SW 1271 (cell line): ENCODE measurements at regions not wholly inside any gene's neighbourhood (a gene's known extent, or its start where the extent isn't known, plus 50 kb on each side); places are given as distances from the start of the nearest gene placed in this dataset.
"Not testable (repeated sequence)": the region's sequence is repeated elsewhere in the genome, so short reads cannot be mapped to it uniquely, and the experiment has no call there.

Source experiments
- DNase-seq, 2 experiments: peaks; one replicate each; lab custom pipeline; 2025; lab: John Stamatoyannopoulos, UW

DNA sequence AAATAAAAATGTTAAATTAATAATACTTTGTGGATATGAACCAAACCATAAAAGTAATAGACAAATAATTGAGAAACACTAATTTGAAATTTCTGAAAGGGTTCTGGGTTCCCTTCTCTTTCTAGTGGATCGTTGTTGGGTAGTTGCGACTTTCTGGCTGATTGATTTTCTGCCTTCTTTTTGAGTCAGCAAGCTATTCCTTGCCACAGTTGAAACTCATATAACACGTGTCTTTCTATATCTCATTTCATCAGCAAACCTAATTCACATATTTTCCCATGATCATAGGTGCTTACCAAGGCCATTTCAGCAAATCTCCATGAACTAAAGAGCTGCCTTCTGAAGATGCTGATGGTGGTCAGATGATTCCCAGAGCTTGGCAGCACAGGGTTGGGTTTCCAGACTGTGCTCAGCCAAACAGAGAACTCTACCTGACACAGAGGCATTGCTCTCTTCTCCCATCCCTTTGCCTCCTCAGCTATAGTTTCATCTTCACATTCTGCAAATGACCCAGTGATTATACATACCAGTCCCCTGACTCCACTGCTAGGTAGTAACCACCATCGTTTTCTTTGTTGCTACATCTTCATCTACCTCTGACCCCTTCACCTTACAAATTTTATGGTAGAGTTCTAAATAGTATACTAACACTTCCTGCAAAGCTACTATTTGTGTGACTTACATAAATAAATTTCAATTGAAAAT, 383.9 kb upstream of the DPH6 start:
- no peak for DNase-seq

DNA sequence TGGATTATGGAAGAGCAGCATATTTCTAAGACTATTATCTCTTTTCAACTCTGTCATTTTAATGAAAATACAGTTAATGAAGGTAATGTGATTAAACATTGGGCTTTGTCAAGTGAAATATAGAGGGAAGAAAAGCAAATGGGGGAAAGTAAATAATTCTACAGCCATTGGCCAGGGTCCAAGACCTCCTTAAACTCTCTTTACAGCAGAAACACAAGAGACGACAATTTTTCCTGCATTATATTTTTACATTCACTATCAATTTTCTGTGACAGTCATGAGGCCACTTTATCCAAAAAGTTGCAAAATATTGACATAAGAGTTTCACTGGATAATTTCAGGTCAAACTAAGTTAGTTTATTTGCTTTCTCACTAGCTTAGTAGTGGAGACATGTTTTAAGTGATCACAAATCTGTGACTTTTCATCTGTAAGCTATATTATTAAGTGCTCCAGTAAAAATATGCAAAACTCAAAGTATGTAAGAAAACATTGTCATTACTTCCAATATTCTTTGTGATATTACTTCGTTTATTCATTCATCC, 385.9 kb upstream of the DPH6 start:
- no peak for DNase-seq

DNA sequence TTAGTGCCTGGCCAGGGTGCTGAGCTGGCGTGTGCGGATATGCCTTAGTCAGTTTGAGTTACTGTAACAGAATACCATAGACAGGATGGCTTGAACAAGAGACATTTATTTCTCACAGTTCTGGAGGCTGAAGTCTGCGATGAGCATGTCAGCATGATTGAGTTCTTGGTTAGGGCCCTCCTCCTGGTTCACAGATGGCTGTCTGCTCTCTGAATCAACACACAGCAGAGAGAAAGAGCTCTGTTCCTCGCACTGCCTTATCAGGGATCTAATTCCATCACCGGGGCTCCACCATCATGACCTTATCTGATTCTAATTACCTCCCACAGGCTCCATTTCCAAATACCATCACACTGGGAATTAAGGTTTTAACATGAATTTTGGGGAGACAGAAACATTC, 386.6 kb upstream of the DPH6 start:
- no peak for DNase-seq

DNA sequence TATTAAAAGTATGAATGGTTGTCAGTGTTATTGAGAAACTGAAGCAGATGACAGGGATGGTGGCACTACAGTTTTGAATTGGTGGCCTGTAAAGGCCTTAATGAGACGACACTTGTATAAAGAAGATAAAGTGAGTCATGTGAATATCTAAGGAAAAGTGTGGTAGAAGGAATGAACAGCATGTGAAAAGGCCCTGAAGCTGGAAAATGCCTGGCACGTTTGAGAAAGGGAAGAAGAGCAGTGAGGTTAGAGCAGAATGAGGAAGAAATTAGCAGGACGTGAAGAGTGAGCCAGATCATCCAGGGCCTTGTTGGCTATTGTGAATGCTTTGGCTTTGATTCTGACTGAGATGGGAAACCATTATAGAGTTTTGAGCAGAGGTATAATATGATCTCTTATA, 387.6 kb upstream of the DPH6 start:
- DNase-seq: no peak

DNA sequence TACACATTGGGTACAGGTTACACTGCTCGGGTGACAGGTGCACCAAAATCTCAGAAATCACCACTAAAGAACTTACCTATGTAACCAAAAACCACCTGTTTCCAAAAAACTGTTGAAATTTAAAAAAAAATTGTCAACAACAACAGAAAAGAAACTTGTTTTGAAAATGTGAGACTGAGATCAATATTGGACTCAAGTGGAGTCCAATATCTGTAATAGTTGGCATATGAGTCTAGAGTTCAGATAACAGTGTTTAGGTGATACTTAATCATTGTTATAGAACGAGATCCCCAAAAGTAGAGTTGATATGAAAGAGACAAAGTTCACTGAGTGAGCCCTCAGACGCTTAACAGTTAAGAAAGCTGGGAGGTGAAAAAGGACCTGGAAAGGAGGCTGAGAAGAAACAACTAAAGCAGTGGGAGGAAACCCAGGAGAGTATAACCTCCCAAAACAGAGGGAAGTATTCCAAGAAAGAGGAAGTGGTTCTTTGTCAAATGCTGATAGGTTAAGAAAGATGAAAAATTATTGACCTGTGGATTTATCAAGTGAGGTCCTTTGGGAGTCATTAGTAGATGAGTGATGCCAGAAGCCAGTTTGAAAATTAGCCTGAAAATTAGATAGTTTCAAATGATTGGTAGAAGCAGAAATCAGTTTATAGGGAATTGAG, 388.6 kb upstream of the DPH6 start:
- DNase-seq: no peak

DNA sequence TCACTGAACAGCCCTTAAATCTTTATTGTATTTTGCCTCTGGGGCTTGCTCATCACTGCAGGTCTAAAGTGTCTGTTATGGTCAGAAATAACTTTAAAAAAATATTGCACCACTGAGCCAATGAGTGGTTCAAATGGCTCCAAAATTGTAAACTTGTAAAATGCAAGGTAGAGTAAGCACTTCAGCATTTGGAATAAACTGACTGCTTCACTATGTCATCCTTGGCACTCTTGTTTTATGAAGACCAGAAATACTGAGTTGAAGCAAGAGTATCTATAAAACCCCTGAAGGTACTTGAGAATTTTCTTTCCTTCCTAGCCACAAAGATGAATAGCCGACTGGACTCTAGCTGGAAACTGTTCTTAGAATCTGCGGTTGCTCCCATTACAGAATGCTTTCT, 390.3 kb upstream of the DPH6 start:
- no peak for DNase-seq

DNA sequence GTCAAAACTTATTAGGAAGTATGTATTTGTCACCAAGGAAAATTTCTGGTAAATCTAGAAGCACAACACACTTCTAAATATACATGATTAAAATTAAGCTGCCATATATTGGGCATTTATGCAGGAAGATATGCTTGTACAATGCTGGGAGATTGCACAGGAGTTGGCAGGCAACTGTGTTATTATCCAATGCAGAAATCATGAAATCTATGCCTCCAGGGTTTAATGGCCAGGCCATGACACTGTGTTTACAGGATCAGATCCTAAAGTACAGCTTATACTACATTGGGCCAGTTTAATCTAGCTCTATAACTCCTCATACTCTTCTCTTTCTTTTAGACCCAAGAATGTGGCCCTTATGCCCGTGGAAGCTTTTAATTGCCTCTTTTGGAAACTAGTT, 391.4 kb upstream of the DPH6 start:
- no peak for DNase-seq

DNA sequence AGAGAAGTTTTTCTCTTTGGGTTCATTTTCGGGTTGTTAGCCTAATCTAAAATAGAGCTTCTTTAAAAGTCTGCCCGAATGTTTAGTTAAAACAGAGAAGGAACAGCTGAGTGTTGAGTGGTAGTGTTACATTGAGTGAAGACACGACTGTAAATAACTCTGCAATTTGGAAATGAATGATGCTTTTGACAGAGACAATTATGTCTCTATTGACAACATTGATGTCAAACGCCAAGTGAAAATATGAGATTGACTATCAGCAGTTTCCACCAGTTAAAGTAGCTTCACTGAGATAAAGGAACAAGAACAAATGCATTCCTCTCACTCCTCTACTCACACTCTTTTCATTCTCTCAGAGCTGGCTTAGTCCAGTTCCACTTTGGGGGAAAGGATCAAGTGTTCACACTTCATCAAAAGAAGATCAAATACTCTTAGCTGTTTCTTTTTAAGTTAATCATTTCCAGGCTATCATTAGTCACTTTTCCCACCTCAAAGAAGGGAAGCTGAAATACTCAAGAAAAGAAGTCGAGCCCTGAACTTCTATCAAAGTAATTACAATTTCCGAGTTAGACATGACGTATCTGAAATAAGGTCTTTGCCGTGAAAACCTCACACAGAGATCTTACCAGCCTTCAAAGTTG, 399.1 kb upstream of the DPH6 start:
- DNase-seq: no peak

DNA sequence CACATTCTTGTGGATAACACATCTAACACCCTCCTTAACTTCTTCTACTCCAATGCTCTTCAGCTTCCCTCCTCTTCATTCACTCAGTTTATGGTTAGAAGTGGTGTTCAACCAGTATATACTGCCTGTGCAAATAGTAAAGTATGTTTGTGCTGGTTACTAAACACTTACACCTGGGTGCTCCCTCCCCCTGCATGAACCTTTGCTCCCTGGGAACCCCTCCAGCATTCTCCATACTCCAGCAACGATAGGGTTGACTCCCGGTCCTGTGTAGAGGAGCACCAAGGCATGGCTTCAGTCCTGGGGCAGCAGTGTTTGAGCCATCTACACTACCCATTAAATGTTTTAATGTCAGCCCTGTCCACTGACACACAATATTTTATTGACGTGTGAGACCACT, 407.5 kb upstream of the DPH6 start:
- no peak for DNase-seq

DNA sequence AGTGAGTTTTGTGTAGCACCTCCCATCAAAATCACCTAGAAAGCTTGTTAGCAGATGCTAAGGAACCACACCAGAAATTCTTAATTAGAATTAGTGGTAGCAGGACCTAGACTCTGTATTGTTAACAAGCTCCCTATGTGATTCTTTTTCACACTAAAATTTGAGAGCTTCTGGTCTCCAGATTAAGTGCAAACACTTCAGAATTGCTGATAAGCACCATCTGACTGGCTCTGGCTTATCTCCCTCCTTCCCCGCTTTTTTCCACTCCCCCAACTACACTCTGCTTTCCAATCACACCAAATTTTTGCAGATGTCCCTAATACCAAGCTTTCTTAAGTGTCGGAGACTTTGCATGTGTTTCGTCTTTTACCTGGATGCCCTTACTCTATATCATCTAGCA, 410.1 kb upstream of the DPH6 start:
- no peak for DNase-seq

DNA sequence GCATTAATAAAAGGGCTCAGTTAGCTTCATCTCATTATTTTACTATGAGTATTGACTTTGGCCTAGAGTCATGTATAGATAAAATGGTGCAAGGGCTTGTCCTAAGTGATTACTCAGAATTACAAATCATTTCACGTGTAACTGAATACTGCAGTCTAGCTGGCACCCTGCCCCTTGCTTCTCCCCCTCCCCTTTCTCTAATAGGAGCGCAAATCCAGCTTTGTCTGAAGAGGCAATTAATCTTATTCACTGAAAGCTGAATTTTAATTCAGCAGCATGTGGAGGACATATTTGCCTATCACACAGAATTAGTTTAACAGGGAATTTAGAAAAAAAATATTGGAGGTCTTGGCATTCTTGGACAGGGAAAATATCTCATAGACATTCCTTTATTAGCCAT, 412.1 kb upstream of the DPH6 start:
- no peak for DNase-seq

DNA sequence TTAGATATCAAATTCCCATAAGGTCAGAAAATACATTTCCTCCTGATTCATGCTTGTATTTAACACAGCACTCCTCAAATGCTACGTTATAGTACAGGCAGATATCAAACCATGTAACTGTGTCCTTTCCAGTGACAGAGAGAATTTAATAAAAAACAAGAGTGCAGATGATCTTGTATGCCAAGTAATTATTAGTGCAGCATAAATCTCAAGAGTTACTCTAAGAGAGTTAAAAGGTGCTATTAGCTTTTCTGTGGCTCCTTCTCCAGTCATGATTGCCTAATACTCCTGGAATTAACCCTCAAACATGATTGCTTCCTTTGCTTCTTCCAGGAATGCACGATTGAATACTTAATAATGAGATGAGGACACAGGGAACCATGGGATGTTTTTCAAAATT, 413.0 kb upstream of the DPH6 start:
- no peak for DNase-seq

DNA sequence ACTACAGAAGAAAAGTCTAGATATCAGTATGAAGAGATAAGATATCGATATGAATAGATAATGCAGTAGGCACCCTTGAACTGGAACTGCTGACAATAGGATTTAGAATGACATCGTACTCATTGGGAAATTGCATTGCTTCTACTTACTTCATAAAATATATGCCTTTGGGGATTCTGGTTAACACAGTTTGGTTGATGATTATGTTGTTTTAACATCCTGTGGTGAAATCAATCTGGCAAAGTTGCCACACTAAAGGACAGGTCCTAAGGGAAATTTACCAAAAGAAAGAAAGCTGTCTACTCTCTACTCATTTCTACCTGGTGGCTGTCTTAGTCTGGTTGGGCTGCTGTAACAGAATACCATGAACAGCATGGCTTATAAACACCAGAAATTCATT, 417.4 kb upstream of the DPH6 start:
- no peak for DNase-seq

DNA sequence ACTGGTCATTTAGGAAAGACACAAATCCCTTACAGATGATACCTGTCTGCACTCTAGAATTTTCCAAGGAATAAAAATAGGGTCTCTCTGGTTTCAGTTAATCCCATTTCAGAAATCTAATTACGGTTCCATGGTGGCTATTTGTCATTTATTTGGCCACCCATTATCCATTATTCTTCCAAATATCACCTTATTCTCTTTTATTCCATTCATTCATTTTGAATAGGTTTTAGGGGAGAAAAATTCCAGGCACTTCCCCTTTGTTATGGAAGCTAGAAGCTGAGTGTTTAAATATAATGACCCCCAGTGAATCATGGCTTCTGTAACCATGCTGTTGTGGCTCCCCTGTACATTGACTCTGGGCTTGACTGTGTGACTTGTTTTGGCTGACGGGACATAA, 420.8 kb upstream of the DPH6 start:
- no peak for DNase-seq

DNA sequence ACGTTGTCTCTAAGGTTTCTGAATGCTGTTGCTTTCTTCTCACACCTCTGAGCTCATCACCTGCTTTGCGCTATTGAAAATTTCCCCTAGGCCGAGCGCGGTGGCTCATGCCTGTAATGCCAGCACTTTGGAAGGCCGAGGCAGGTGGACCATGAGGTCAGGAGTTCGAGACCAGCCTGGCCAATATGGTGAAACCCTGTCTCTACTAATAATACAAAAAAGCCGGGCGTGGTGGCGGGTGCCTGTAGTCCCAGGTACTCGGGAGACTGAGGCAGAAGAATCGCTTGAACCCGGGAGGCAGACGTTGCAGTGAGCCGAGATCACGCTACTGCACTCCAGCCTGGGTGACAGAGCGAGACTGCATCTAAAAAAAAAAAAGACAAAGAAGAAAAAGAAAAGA, 422.0 kb upstream of the DPH6 start:
- not testable (repeated sequence) for DNase-seq

DNA sequence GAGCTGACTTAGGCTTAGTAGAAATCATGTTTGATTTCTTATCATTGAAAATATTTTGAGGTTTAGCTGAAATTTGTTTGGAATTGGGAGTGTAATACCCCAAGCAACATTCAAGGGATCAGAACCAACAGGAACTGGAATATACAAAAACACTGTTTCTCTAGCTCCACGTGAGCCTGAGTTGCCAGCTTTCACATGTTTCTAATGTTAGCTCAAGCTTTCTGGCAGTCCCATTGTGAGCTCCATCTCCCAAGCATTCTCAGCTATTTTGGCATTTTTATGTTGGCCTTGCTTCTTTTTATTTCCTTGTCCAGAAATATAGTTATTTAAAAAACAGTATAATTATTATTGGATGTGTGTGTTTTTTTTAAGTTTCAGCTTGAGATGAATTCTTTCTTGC, 427.1 kb upstream of the DPH6 start:
- DNase-seq: no peak

DNA sequence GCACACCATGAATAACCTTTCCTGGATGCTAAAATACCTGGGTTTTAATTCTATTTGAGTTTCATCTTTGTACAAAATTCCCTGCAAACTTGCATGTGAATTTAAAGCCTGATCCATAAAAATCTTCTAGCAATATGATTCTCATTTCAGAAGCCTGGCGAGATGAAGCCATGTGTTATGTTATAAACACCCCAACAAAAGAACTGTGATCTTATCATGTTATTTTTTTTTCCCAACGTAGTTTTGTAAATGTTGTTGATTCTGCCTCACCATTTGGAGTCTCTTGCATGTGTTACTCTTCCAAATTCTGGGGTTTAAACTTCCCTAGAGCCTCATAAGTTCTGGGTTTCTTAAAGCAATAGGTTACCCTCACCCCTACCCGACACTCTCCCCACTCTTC, 428.1 kb upstream of the DPH6 start:
- DNase-seq: no peak

DNA sequence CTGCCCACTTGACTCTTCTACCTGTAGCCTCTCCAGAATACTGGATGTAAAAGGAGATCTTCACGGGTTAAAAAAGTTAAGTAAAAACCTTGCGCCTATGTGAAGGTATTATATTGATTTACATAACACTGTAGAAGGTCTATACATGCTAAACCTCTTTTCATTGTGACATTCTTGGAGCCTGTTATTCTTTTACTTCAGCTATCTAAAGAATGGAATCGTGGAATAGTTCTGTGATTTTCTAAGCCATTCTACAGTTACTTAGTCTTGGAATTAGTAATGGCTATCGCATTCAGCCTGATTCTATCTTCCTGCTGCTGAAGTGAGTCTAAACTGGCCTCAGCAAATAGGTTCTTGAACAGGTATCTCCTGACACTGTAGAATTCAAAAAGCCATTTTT, 430.0 kb upstream of the DPH6 start:
- no peak for DNase-seq

DNA sequence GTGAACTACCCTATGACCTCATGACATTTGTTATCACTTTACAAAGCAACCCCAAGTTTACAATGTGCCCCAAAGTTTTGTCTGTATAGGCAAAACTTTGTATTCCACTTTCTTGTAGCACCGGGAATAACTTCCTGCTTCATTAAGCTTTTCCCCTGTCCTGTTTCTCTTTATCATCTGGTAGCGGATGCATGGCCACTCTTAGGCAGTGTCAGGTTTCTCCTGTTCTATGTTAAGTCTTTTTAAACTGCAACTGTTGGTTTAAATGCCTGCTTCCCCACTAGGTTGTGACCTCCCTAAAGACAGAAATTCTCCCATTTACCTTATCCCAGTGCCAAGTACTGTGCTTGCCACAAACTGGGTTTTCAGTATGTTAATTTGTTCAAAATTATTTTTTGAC, 433.6 kb upstream of the DPH6 start:
- no peak for DNase-seq

DNA sequence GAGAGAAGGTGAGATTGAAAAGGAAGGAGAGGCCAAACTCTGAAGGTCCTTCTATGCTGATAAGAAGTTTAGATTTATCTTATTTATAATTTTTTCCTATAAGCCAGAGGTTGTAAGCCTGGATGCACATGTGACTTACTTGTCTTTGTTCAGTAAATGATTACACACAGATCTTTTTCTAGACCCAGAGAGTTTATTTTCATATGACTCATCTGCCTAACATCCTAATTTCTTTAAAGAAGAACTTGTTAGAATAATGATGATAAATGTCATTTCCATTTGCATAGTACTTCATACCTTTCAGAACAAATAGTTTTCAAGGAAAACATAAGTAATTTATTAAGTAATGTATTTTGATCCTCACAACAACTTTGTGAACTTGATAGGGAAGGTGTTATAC, 434.8 kb upstream of the DPH6 start:
- DNase-seq: no peak

DNA sequence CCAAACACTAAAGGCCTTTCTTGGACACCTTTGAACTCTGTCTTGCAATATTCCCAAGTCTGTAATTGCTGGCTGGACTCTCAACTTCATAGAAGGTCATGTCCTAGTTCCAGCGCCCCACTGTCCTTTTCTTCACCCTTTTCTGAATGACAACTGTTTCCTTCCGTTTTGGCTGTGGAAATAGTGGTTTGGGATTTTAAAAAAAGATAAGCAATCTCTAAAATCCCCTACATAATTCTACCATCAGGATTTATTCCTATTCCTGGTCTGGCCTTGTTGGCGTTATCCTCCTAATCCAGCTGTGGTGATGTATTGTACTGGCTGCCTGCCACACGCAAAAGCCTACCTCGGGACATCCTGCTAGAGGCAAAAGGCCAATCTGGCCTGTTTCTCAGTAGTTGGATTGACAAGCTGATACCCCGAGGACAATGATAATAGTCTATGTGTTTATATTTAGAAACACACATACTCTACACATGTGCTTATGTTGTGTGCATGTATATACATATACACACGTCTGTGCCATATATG, 440.3 kb upstream of the DPH6 start:
- DNase-seq: no peak

DNA sequence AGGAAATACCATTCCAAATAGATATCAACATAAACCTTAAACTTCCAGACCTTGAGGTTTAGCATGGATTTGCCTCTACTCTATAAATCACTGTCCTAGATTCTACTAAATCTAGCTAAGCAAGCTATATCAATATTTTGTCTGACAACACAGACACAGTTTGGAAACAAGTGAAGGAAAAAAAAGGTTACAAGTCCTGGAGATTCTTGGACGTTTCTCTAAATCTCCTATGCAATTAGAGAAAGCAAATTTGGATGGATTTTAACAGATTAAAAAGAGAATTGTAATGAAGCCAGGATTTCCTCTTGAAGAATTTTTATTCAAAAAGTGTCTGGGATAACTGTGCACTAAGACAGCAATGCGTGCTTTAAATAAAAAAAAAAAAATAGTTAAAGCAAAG, 441.1 kb upstream of the DPH6 start:
- no peak for DNase-seq

DNA sequence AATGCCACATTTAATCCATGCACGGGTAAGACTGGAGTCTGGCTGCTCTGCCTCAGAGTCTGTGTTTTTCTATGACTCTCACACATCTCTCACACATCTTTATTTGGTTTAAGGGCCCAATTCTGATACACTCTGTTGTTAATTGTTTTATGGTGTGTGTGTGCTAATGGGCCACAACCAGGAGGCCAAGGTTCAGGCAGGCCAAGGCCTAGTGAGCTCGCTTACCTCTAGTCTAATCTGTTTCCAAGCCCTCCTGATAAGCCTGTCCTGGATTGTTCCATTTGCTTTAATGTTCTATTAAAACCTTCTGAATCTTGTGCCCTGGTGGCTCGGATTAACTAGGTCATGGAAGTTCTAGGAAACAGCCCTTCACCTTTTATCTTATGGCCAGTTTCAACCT, 445.4 kb upstream of the DPH6 start:
- DNase-seq: no peak
